ENCODE measurements at regions not wholly inside any gene's neighbourhood (a gene's known extent, or its start where the extent isn't known, plus 50 kb on each side); places are given as distances from the start of the nearest gene placed in this dataset.

GRCh38 chr9:28209130-28209529 is 635.8 kb upstream of the C9orf72 start:
- DNase-seq = no peak
- H3K36me3 ChIP-seq = no peaks in the 10 kb centered on the region
- no peaks in the 10 kb centered on the region for H3K27me3 ChIP-seq
- H3K4me1 ChIP-seq = no peaks in the 10 kb centered on the region
- H3K9ac ChIP-seq (ENCODE audit: low read depth in 2 of 2, low read length in 2 of 2) = no peak overlapping the region
- no peaks in the 10 kb centered on the region for H3K9me3 ChIP-seq
- no peak overlapping the region for H3K4me3 ChIP-seq
- intact Hi-C loops (cut with DNase I) = no loop called here
- TF ChIP-seq CTCF (IDR thresholded peaks at IDR 0.05) = no peak
- no peak overlapping the region for H3K27ac ChIP-seq

DNA sequence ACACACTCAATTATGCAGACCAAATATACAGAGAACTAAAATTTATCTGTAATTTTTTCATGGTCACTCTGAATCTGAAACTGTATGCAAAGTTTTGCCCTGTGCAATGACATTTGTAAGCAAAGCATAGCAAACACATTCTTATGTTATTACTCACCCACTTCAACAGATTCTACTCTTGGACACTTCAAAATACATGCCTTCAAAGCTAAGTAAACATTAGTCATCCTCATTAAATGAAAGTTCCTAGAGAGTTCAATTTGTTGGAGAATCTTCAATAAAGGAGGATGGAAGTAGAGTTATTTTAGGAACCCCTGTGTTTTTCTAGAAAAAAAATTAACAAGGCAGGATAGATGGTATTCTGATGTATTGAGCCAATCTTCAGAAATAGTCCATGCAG is 639.7 kb upstream of the C9orf72 start:
- no peak for TF ChIP-seq CTCF (IDR thresholded peaks at IDR 0.05)
- DNase-seq = no peak
- H3K9me3 ChIP-seq = no peaks in the 10 kb centered on the region
- H3K4me1 ChIP-seq = no peaks in the 10 kb centered on the region
- no peaks in the 10 kb centered on the region for H3K36me3 ChIP-seq
- intact Hi-C loops (cut with DNase I) = no loop called here
- H3K27ac ChIP-seq = no peak overlapping the region
- no peaks in the 10 kb centered on the region for H3K27me3 ChIP-seq
- no peak overlapping the region for H3K9ac ChIP-seq (ENCODE audit: low read depth in 2 of 2, low read length in 2 of 2)
- no peak overlapping the region for H3K4me3 ChIP-seq

DNA sequence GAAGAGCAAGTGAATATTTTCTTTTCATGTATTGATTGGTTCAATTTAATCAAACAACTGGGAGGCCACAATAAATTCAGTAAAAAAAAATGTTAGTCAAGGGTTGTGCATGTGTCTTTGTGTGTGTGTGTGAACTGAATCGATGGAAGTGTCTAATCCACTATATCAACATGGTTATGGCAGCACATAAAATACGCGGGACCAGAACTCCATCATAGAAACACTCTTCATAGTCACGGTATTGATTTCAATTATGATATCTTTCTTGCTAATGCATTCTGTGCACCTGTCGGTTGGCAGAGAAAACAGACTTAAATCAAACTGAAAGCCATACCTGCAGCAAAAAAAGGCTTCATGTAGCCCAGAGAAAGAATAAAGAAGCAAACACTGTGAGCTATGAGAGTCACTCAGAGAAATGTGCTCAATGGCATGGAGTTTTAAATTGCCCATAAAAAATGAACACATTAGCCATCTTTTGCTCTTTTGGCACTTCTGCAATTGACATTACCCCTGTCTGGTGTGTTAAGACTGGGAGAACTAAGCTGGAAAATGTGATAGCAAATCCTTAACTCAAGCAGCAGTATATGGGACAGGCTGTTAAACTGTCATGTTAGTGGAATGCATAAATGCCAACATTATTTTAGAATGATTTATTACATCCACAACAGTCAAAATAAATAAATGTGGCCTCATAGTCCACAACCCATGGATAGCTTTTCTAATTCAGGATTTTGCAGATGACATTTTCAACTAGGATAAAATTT is 642.4 kb upstream of the C9orf72 start:
- Histone ChIP-seq H3K36me3 (no peaks in the 10 kb centered on the region), H3K4me1 (no peaks in the 10 kb centered on the region), H3K27me3 (no peaks in the 10 kb centered on the region), H3K9ac (ENCODE audit: low read depth in 2 of 2, low read length in 2 of 2) (no peak overlapping the region), H3K27ac (no peak overlapping the region), H3K4me3 (no peak overlapping the region), H3K9me3 (no peaks in the 10 kb centered on the region)
- no peak for DNase-seq
- intact Hi-C loops (cut with DNase I) = no loop called here
- no peak for TF ChIP-seq CTCF (IDR thresholded peaks at IDR 0.05)

GRCh38 chr9:28232686-28233085 is 659.4 kb upstream of the C9orf72 start:
- Histone ChIP-seq H3K27me3 (no peaks in the 10 kb centered on the region), H3K27ac (no peak overlapping the region), H3K4me1 (no peaks in the 10 kb centered on the region), H3K9ac (ENCODE audit: low read depth in 2 of 2, low read length in 2 of 2) (no peak overlapping the region), H3K9me3 (no peaks in the 10 kb centered on the region), H3K36me3 (no peaks in the 10 kb centered on the region), H3K4me3 (no peak overlapping the region)
- no peak for TF ChIP-seq CTCF (IDR thresholded peaks at IDR 0.05)
- intact Hi-C loops (cut with DNase I) = no loop called here
- DNase-seq = no peak

DNA sequence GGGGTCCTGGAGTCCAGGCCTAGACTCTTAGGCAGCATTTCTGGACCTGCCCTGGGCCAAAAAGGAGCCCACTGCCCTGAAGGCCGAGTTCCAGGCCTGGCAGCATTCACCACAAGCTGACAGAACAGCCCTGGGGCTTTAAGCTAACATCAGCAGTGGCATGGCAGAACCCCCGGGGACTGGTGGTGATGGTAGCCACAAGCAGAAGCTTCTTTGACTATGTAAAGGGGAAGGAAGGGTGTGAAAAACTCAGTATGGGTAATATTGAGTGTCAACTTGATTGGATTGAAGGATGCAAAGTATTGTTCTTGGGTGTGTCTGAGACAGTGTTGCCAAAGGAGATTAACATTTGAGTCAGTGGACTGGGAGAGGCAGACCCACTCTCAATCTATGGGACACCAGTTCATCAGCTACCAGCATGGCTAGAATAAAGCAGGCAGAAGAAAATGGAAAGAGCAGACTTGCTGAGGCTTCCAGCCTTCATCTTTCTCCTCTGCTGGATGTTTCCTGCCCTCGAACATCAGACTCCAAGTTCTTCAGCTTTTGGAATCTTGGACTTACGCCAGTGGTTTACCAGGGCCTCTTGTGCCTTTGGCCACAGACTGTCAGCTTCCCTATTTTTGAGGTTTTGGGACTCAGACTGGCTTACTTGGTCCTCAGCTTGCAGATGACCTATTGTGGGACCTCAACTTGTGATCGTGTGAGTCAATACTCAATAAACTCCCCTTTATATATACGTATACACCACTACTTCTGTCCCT is 661.0 kb upstream of the C9orf72 start:
- no peak overlapping the region for H3K9ac ChIP-seq (ENCODE audit: low read depth in 2 of 2, low read length in 2 of 2)
- no peak overlapping the region for H3K4me3 ChIP-seq
- no peak for DNase-seq
- H3K27ac ChIP-seq = no peak overlapping the region
- intact Hi-C loops (cut with DNase I) = no loop called here
- H3K9me3 ChIP-seq = no peaks in the 10 kb centered on the region
- H3K36me3 ChIP-seq = no peaks in the 10 kb centered on the region
- H3K4me1 ChIP-seq = no peaks in the 10 kb centered on the region
- no peaks in the 10 kb centered on the region for H3K27me3 ChIP-seq
- TF ChIP-seq CTCF (IDR thresholded peaks at IDR 0.05) = no peak
